ENCODE measurements at regions not wholly inside any gene's neighbourhood (a gene's known extent, or its start where the extent isn't known, plus 50 kb on each side); places are given as distances from the start of the nearest gene placed in this dataset.
"Not testable (repeated sequence)": the region's sequence is repeated elsewhere in the genome, so short reads cannot be mapped to it uniquely, and the experiment has no call there.

DNA sequence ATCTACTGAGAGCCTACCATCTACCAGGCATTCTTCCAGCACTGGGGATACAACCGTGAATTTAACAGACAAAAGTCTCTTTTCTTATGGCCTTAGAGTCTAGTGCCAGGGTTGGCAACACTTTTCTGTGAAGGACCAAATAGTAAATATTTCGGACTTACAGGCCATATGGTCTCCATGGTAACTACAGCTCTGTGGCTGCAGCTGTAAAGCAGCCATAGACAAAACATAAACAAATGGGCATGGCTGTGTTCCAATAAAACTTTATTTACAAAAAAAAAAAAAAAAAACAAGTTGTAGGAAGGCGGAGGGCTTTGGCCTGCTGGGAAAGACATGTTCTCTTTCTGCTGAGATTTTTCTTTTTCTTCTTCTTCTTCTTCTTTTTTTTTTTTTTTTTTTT, 98.7 kb downstream of the ABCC12 start:
- no peak for DNase-seq (ENCODE audit: low read depth in 1 of 2, low spot score in 1 of 2)

DNA sequence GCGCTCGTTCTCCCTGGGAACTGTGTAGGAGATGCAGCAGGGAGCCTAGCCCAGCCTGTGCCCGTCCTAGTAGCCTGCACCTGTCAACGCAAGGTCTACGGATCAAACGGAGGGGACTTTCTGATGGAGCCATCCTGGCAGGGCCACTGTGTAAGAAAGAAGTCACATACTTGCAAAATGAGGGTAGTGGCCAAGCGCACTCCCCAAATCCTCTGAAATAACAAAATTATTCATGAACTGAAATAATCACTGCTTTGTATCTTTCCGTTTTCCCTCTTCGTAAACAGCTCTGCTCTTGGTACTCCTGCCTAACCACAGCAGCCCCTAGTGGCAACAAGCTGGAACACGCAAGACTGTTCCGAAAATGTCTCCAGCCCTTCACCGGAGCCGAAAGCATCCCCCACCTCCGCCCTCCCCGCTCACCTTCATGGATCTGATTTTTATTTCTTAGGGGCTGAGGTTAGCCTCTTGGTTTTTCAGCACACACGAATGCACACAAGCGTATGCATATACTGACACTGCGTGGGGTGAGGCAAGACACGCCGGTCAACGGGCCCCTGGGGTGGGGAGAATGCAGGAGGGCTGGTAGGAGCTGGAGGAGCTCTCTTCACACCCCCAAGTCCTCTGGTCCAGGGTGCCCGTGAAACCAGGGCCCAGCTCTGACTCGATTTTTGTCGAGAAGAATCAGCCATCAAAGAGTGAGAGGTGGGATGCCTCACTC, 100.8 kb downstream of the ABCC12 start:
- no peak for DNase-seq (ENCODE audit: low read depth in 1 of 2, low spot score in 1 of 2)

GRCh38 chr16:48053418-48053745, 102.4 kb downstream of the ABCC12 start:
- no peak for DNase-seq (ENCODE audit: low read depth in 1 of 2, low spot score in 1 of 2)

DNA sequence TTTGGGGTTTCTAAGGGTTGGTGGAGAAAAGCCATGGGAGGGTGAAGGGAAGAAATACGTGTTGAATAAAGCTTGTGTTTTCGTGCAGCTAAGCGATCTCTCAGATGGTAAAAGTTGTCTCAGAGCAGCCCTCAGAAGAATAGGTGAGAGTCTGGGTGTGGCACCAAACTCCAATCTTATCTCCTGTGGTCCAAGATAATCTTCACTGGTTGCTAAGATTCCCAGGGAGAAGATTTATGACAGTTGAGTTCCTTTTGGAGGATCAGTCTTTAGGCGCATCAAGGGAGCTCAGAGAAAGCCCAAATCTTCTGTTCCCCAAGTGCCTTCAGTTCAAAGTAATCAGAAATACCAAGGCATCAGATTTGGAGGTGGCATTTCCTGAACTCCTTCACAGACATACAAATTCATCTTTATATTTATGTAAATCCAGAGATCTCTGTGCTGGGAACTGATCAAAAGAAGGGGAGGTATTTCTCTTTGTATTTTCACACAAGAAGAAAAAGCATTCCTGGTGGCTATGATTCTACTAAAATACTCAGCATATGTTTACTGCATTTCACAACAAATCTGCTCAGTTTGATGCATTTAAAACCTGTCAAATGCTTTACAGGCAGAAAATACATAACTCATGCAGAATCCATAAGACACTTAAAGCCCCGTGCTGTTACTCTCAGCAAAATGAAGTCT, 102.9 kb downstream of the ABCC12 start:
- DNase-seq (ENCODE audit: low read depth in 1 of 2, low spot score in 1 of 2) = no peak

DNA sequence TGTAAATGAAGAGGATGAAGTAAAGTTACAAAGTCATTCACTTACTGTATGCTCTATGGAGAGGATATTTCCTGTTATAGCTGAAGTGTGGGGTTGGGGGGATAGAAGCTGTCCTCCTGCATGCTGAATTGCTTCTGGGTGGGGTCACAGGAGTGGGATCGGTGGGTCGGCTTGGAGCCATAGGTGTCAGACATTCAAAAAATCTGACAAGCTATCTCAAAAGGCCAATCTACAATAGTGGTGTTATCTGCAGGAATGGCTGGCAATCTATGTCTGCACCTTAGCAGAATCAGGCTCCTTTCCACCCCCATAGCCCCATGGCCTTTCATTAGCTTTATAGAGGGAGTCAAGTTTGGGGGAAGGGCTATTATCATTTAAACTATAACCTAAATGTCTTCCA, 104.9 kb downstream of the ABCC12 start:
- DNase-seq (ENCODE audit: low read depth in 1 of 2, low spot score in 1 of 2) = no peak

GRCh38 chr16:48049847-48050246, 105.9 kb downstream of the ABCC12 start:
- DNase-seq (ENCODE audit: low read depth in 1 of 2, low spot score in 1 of 2) = no peak

- DNase-seq (ENCODE audit: low read depth in 1 of 2, low spot score in 1 of 2) = no peak
These were observed 108.1 kb downstream of the ABCC12 start for GRCh38 chr16:48047720-48048119.

GRCh38 chr16:48047241-48047640, 108.6 kb downstream of the ABCC12 start:
- no peak for DNase-seq (ENCODE audit: low read depth in 1 of 2, low spot score in 1 of 2)

DNA sequence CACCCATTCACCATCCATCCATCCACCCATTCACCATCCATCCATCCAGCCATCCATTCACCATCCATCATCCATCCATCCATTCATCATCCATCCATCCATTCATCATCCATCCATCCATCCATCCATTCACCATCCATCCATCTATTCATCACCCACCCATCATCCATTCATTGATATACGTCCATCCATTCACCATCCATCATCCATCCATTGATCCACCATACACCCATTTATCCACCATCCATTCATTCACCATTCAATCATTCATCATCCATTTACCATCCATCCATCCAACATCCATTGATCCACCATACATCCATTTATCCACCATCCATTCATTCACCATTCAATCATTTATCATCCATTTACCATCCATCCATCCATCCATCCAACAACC, 111.7 kb downstream of the ABCC12 start:
- no peak for DNase-seq (ENCODE audit: low read depth in 1 of 2, low spot score in 1 of 2)

DNA sequence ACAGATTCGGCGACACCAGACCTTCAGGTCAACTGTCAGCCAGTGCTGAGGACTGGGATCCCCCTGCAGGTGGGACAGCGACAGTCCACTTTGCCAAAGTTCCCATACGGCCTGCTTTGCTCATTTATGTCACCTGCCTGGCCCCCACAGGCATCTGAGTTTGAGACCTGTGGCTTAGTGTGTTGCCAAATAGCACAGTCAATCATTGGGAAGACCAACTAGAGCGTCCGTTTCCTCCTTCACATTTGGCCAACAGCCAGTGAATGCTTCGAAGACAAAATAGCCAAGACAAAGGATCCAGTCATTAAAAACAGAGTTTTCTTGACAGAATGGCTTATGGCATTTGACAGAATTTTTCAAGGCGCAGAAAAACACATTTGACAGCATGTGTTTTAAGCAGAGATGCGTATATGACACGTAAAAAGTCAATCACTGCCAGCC, 113.8 kb downstream of the ABCC12 start:
- no peak for DNase-seq (ENCODE audit: low read depth in 1 of 2, low spot score in 1 of 2)

- DNase-seq (ENCODE audit: low read depth in 1 of 2, low spot score in 1 of 2) = no peak
These were observed 120.7 kb downstream of the ABCC12 start for GRCh38 chr16:48035142-48035541.

DNA sequence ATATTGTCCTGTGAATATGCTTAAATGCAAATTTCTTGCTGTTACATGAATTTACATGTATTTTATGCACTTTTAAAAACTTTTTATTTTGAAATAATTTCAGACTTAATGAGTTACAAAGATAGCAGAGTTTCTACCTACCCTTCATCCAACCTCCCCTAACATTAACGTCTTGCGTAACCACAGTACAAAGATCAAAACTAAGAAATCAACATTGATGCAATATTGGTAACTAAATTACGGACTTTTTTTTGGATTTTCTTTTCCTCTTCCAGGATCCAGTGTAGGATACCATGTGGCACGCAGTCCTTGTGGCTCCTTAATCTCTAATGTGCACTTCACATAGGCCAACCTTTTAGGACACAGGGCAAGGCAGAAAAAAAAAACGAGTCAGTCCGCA, 124.9 kb downstream of the ABCC12 start:
- no peak for DNase-seq (ENCODE audit: low read depth in 1 of 2, low spot score in 1 of 2)

DNA sequence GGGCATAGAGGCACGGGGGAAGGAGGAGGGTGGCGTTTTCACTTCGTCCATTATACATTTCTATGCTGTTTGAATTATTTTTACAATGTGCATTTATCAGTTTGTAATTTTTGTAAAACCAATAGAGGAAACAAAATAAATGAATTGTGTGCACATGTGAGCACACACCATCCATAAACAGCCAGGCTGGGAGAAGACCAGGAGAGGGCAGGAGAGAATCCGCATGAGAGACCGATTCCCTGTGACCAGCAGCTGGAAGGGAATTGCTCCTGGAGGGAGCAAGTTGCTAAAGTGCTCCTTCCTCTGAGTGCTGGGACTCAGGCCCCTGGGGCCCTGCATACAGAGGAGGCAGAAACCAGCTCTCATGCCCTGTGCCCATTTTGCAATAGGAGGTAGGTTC, 126.0 kb downstream of the ABCC12 start:
- DNase-seq (ENCODE audit: low read depth in 1 of 2, low spot score in 1 of 2) = no peak

DNA sequence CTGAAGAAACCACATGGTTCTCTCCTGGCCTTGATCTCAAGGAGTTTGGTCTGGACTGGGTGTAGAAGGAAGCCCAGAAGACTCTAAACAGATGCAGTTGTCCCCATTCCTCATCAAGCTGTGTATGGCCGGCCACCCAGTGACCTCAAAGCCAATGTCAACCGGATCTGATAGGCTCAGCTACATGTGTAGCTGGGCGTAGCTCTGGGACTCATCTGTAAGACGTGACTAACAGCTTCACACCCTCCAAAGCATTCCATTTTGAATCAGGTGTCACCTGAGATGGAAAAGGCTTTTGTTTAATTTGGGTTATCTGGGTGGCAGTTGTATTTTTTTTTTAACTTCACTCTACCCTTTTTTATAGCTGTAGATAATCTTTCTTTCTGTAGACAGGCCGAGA, 130.4 kb downstream of the ABCC12 start:
- no peak for DNase-seq (ENCODE audit: low read depth in 1 of 2, low spot score in 1 of 2)

- no peak for DNase-seq (ENCODE audit: low read depth in 1 of 2, low spot score in 1 of 2)
These were observed 131.8 kb downstream of the ABCC12 start for GRCh38 chr16:48024042-48024441.

GRCh38 chr16:48022496-48022895, 133.3 kb downstream of the ABCC12 start:
- no peak for DNase-seq (ENCODE audit: low read depth in 1 of 2, low spot score in 1 of 2)

DNA sequence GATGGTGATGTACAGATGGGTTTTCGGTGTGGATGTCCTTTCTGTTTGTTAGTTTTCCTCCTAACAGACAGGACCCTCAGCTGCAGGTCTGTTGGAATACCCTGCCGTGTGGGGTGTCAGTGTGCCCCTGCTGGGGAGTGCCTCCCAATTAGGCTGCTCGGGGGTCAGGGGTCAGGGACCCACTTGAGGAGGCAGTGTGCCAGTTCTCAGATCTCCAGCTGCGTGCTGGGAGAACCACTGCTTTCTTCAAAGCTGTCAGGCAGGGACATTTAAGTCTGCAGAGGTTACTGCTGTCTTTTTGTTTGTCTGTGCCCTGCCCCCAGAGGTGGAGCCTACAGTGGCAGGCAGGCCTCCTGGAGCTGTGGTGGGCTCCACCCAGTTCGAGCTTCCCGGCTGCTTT, 135.2 kb downstream of the ABCC12 start:
- DNase-seq (ENCODE audit: low read depth in 1 of 2, low spot score in 1 of 2) = not testable (repeated sequence)

DNA sequence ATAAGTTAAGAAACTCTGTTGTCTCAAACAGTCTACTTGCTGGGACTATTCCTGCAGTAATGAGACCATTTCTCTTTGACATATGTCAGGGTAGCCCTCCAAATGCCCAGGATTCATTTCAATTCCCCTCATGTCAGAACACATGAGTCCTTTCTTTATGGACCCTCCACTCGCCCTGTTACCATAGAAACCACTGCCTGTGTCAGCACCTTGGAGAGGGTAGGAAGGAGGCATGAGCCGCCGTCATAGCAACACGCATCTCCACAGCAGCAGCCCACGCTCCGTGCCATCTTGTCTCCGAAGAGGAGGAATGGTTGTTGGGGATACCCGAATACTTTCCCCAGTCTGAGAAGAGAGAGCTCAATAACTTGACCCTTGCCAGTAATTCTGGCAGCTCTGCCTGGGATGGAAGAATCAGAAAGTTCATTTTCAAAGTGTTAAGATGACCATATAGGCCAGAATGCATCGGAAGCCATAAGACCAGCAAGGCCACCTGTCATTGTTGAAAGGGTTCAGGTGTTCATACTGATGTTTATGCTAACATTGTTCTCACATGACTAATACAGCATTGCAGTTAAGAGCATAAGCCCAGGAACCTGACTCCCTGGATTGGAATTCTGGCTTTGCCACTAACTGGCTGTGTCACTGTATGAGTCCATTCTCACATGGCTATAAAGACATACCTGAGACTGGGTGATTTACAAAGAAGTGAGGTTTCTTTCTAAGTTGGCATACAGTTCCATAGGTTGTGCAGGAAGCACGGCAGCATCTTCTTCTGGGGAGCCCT, 141.3 kb downstream of the ABCC12 start:
- no peak for DNase-seq (ENCODE audit: low read depth in 1 of 2, low spot score in 1 of 2)

GRCh38 chr16:48013491-48013901, 142.3 kb downstream of the ABCC12 start:
- DNase-seq (ENCODE audit: low read depth in 1 of 2, low spot score in 1 of 2) = no peak

GRCh38 chr16:48011878-48012658, 143.7 kb downstream of the ABCC12 start:
- DNase-seq (ENCODE audit: low read depth in 1 of 2, low spot score in 1 of 2) = no peak

DNA sequence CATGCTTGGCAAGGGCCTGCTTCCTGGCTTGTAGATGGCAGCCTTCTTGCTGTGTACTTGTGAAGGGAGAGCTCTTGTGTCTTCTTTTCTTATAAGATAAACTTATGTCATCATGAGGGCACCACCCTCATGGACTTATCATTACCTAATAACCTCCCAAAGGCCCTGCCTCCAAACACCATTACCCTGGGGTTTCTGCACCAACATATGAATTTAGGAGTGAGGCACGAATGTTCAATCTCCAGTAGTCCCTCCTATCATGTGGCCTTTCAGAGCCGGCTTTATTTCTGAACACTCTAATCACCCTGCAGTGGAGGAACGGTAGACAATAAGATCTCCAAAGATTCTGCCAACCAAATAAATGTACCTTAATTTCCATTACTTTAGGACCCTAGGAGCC, 144.3 kb downstream of the ABCC12 start:
- DNase-seq (ENCODE audit: low read depth in 1 of 2, low spot score in 1 of 2) = no peak

Measured in stimulated activated CD4-positive, alpha-beta T cell treated with anti-CD3 and anti-CD28 coated beads, Interleukin-15, amount 100 ng/mL, for 1 hour (primary cell).